Hepatocyte (in vitro differentiated cells): ENCODE measurements at regions not wholly inside any gene's neighbourhood (a gene's known extent, or its start where the extent isn't known, plus 50 kb on each side); places are given as distances from the start of the nearest gene placed in this dataset.

Source experiments
- CTCF ChIP-seq: fragments of 200-600 bp; sonication (generic); IDR thresholded peaks from 2 replicates; pipeline ENCODE4 v1.5.1; 2016; ENCODE audit warnings: antibody characterized with exemption, mild to moderate bottlenecking; ENCODE audit not compliant: poor library complexity
- EZH2 ChIP-seq: fragments of 200-600 bp; sonication (generic); IDR thresholded peaks from 2 replicates; pipeline ENCODE4 v1.6.1; 2016; ENCODE audit warnings: antibody characterized with exemption, mild to moderate bottlenecking, borderline replicate concordance
- EZH2phosphoT487 ChIP-seq: fragments of 200-600 bp; sonication (generic); IDR thresholded peaks from one replicate; pipeline ENCODE4 v1.6.1; 2018; ENCODE audit warnings: antibody characterized with exemption, mild to moderate bottlenecking, low read depth, moderate library complexity; ENCODE audit not compliant: unreplicated experiment, severe bottlenecking

GRCh38 chr1:208339911-208340310, 95.7 kb upstream of the PLXNA2 start:
- no peak for TF ChIP-seq EZH2phosphoT487
- TF ChIP-seq CTCF, result no peak
- no peak for TF ChIP-seq EZH2
